Fibroblast of peridontal ligament (primary cell): ENCODE measurements at regions not wholly inside any gene's neighbourhood (a gene's known extent, or its start where the extent isn't known, plus 50 kb on each side); places are given as distances from the start of the nearest gene placed in this dataset.

Experiments
- DNase-seq: peaks from one replicate; pipeline ENCODE4 v3.0.0-alpha.2; 2010; ENCODE audit errors: extremely low read depth

DNA sequence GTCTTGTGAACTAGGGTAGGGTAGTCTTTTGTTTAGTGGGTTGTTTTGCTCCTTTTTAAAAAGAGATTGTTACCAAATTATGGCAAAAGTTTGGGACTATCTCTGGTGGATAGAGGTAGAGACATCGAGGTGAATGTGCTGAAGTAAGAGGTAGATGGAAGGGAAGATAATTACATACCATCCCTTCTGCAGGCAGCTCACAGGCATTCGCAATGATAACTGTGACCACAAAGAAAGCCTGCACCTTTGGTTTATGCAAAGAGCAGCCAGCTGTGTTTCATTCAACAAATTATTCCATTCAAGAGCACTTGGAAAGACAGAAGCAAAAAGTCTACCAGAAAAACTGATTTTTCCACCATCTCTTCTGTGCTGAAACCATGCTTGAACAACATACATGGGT, 155.6 kb downstream of the GATB start:
- DNase-seq, result no peak

- no peak for DNase-seq
These were observed 154.7 kb downstream of the GATB start for GRCh38 chr4:151606061-151606460.

DNA sequence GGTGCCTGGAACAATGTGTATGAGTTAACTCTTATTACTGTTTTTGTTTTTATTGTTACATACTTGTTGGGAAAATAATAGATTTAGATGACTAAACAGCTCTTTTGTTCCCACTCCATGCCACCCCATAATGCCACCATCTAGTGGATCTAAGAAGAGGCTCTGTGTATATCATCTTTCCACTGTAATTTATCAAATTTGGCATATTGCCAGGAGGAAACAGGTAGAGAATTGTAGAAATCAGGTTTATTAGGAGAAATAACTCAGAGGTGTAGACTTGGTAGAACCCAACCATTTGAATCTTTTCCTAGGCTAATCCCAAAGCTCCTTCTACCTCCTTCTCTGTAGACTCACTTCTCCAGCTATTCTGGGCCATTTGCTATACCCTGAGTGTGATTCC, 150.6 kb downstream of the GATB start:
- no peak for DNase-seq

DNA sequence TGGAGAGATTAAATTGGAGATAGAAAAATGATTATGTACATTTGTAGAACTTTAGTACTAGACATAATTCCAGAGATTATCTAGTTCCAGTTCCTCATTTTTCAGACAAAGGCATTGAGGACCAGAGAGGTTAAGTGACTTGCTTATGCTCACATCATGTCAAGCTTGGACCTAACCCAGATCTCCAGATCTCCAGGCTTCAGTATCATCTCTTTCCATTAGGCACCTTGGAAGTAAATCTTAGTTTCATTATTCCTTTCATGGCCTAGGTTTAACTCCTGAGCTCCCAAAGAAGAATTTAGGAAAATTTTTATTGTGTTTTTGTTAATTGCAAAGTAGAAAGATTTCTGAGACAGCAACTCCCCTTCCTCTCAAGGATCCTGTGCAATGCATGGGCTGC, 148.8 kb downstream of the GATB start:
- no peak for DNase-seq

- DNase-seq, result no peak
These were observed 147.5 kb downstream of the GATB start for GRCh38 chr4:151613290-151613689.

DNA sequence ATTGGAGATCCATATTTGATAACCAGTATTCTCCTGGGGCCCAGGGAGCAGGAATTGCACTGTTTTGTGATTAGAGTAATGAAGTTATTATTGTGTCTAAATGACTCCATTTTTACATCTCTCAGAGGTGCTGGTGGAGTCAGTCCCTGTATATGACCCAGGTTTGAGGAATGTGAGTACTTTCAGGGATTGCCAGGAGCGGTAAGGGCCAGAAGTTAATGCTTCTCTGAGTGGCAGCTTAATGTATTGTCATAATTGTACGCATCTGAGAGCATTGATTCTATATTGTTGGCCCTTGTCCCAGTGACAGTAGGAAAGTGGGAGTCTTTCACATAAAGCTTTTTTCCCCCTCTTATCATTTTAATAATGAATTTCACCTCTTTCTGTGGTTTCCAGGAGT, 146.2 kb downstream of the GATB start:
- no peak for DNase-seq

GRCh38 chr4:151618858-151619257, 141.9 kb downstream of the GATB start:
- no peak for DNase-seq

- DNase-seq, result no peak
These were observed 140.7 kb downstream of the GATB start for GRCh38 chr4:151620066-151620465.
